Left hindlimb (tissue), 1 donor: ENCODE measurements at regions not wholly inside any gene's neighbourhood (a gene's known extent, or its start where the extent isn't known, plus 50 kb on each side); places are given as distances from the start of the nearest gene placed in this dataset.

ENCODE experiments used
- DNase-seq: peaks from one replicate; pipeline ENCODE4 v3.0.0-alpha.2; 2018

GRCh38 chr12:34347367-34347766 is 325.1 kb downstream of the ALG10 start:
- DNase-seq, result no peak

GRCh38 chr12:34348064-34348463 is 325.8 kb downstream of the ALG10 start:
- DNase-seq, result no peak

- no peak for DNase-seq
These were observed 326.8 kb downstream of the ALG10 start for GRCh38 chr12:34348836-34349672.

- DNase-seq, result no peak
These were observed 327.3 kb downstream of the ALG10 start for GRCh38 chr12:34349673-34349961.

- no peak for DNase-seq
These were observed 328.1 kb downstream of the ALG10 start for GRCh38 chr12:34350092-34351041.

GRCh38 chr12:34352098-34352497 is 329.8 kb downstream of the ALG10 start:
- DNase-seq, result no peak

GRCh38 chr12:34354239-34355200 is 332.2 kb downstream of the ALG10 start:
- no peak for DNase-seq

GRCh38 chr12:34356233-34356987 is 334.1 kb downstream of the ALG10 start:
- no peak for DNase-seq

GRCh38 chr12:34357791-34358190 is 335.5 kb downstream of the ALG10 start:
- no peak for DNase-seq

GRCh38 chr12:34358198-34358597 is 335.9 kb downstream of the ALG10 start:
- no peak for DNase-seq

GRCh38 chr12:34361721-34362316 is 339.5 kb downstream of the ALG10 start:
- no peak for DNase-seq

GRCh38 chr12:34363050-34363673 is 340.9 kb downstream of the ALG10 start:
- no peak for DNase-seq

- DNase-seq, result no peak
These were observed 345.8 kb downstream of the ALG10 start for GRCh38 chr12:34368079-34368478.

- DNase-seq, result no peak
These were observed 348.8 kb downstream of the ALG10 start for GRCh38 chr12:34371050-34371449.

GRCh38 chr12:34372003-34372402 is 349.7 kb downstream of the ALG10 start:
- DNase-seq, result no peak

GRCh38 chr12:34373926-34374325 is 351.6 kb downstream of the ALG10 start:
- DNase-seq, result no peak

- no peak for DNase-seq
These were observed 354.0 kb downstream of the ALG10 start for GRCh38 chr12:34376133-34376799.

- no peak for DNase-seq
These were observed 355.1 kb downstream of the ALG10 start for GRCh38 chr12:34377243-34378035.

- DNase-seq, result no peak
These were observed 356.8 kb downstream of the ALG10 start for GRCh38 chr12:34379142-34379541.

GRCh38 chr12:34384693-34385092 is 362.4 kb downstream of the ALG10 start:
- no peak for DNase-seq
